ENCODE measurements at regions not wholly inside any gene's neighbourhood (a gene's known extent, or its start where the extent isn't known, plus 50 kb on each side); places are given as distances from the start of the nearest gene placed in this dataset.

GRCh38 chr7:85407391-85407790 lies 220.5 kb upstream of the SEMA3D start:
- TF ChIP-seq CTCF (IDR thresholded peaks at IDR 0.05) (no peak), POLR2A (IDR thresholded peaks at IDR 0.05) (no peak), POLR2AphosphoS5 (IDR thresholded peaks at IDR 0.05) (no peak), EP300 (IDR thresholded peaks at IDR 0.05) (no peak)
